Glutamatergic neuron (in vitro differentiated cells): ENCODE measurements at regions not wholly inside any gene's neighbourhood (a gene's known extent, or its start where the extent isn't known, plus 50 kb on each side); places are given as distances from the start of the nearest gene placed in this dataset.

ENCODE experiments used
- DNase-seq: peaks from one replicate; pipeline ENCODE4 v3.0.0; 2022
- H3K27ac Mint-ChIP-seq: one replicate; pipeline ENCODE4 v1.8.0; 2020; ENCODE audit warnings: mild to moderate bottlenecking, mixed read lengths, inconsistent platforms; ENCODE audit not compliant: unreplicated experiment
- H3K27me3 Mint-ChIP-seq: one replicate; pipeline ENCODE4 v1.8.0; 2020; ENCODE audit warnings: mild to moderate bottlenecking, moderate library complexity, mixed read lengths, inconsistent platforms; ENCODE audit not compliant: unreplicated experiment
- H3K36me3 Mint-ChIP-seq: one replicate; pipeline ENCODE4 v1.8.0; 2020; ENCODE audit warnings: mild to moderate bottlenecking, mixed read lengths, inconsistent platforms; ENCODE audit not compliant: unreplicated experiment
- H3K4me1 Mint-ChIP-seq: one replicate; pipeline ENCODE4 v1.8.0; 2020; ENCODE audit warnings: mild to moderate bottlenecking, low read depth, mixed read lengths, inconsistent platforms; ENCODE audit not compliant: unreplicated experiment
- H3K4me3 Mint-ChIP-seq: one replicate; pipeline ENCODE4 v1.8.0; 2020; ENCODE audit warnings: mild to moderate bottlenecking, mixed read lengths, inconsistent platforms; ENCODE audit not compliant: unreplicated experiment
- H3K9me3 Mint-ChIP-seq: one replicate; pipeline ENCODE4 v1.8.0; 2020; ENCODE audit warnings: mild to moderate bottlenecking, moderate library complexity, mixed read lengths, inconsistent platforms; ENCODE audit not compliant: unreplicated experiment
- CTCF ChIP-seq: fragments of 200-600 bp; sonication (generic); IDR thresholded peaks from one replicate; pipeline ENCODE4 v1.5.0; 2021; ENCODE audit not compliant: partially characterized antibody, unreplicated experiment

GRCh38 chr12:77364400-77364799, 299.0 kb upstream of the E2F7 start:
- no peak for TF ChIP-seq CTCF
- Mint-ChIP-seq H3K36me3 (no peaks in the 10 kb centered on the region), H3K4me3 (no peak overlapping the region), H3K4me1 (peaks cover 20% of the 10 kb centered on the region), H3K27ac (no peak overlapping the region), H3K9me3 (no peaks in the 10 kb centered on the region), H3K27me3 (no peaks in the 10 kb centered on the region)
- DNase-seq, result no peak

- TF ChIP-seq CTCF, result no peak
- peaks cover 20% of the 10 kb centered on the region for H3K4me1 Mint-ChIP-seq
- no peak overlapping the region for H3K27ac Mint-ChIP-seq
- H3K4me3 Mint-ChIP-seq, result peak overlapping the region; percentile 30
- no peak for DNase-seq
- H3K36me3 Mint-ChIP-seq, result no peaks in the 10 kb centered on the region
- no peaks in the 10 kb centered on the region for H3K27me3 Mint-ChIP-seq
- H3K9me3 Mint-ChIP-seq, result no peaks in the 10 kb centered on the region
Observed at GRCh38 chr12:77362509-77363210, 297.3 kb upstream of the E2F7 start.

GRCh38 chr12:77357655-77358054, 292.3 kb upstream of the E2F7 start:
- DNase-seq, result no peak
- TF ChIP-seq CTCF, result no peak
- H3K27ac Mint-ChIP-seq, result no peak overlapping the region
- H3K4me1 Mint-ChIP-seq, result peaks cover 15% of the 10 kb centered on the region
- no peaks in the 10 kb centered on the region for H3K27me3 Mint-ChIP-seq
- no peak overlapping the region for H3K4me3 Mint-ChIP-seq
- H3K9me3 Mint-ChIP-seq, result no peaks in the 10 kb centered on the region
- no peaks in the 10 kb centered on the region for H3K36me3 Mint-ChIP-seq

- no peak for DNase-seq
- H3K4me3 Mint-ChIP-seq, result no peak overlapping the region
- H3K4me1 Mint-ChIP-seq, result peaks cover 1% of the 10 kb centered on the region
- no peaks in the 10 kb centered on the region for H3K36me3 Mint-ChIP-seq
- TF ChIP-seq CTCF, result no peak
- no peaks in the 10 kb centered on the region for H3K27me3 Mint-ChIP-seq
- no peaks in the 10 kb centered on the region for H3K9me3 Mint-ChIP-seq
- no peak overlapping the region for H3K27ac Mint-ChIP-seq
Observed at GRCh38 chr12:77354766-77355362, 289.5 kb upstream of the E2F7 start.

- Mint-ChIP-seq H3K27me3 (no peaks in the 10 kb centered on the region), H3K36me3 (no peaks in the 10 kb centered on the region), H3K27ac (no peak overlapping the region), H3K4me3 (no peak overlapping the region), H3K9me3 (no peaks in the 10 kb centered on the region), H3K4me1 (peaks cover 1% of the 10 kb centered on the region)
- no peak for DNase-seq
- TF ChIP-seq CTCF, result no peak
Observed at GRCh38 chr12:77352946-77353345, 287.6 kb upstream of the E2F7 start.
